Right lobe of liver (tissue), 6 donors: ENCODE measurements at regions not wholly inside any gene's neighbourhood (a gene's known extent, or its start where the extent isn't known, plus 50 kb on each side); places are given as distances from the start of the nearest gene placed in this dataset.

Experiments
- ATAC-seq, 4 donors: fragments of 200-7000 bp; cut with Tn5 transposase; one replicate each; pipeline ENCODE4 v1.9.1; 2020; ENCODE audit warnings: mild to moderate bottlenecking in 4 of 4, moderate library complexity in 4 of 4
- DNase-seq, 3 donors: peaks; one replicate each; pipeline ENCODE4 v3.0.0-alpha.2; 2020
- H3K27ac ChIP-seq, 3 donors: fragments of 200-600 bp; one replicate each; pipeline ENCODE4 v1.8.0; 2022
- H3K27me3 ChIP-seq, 2 donors: fragments of 200-600 bp; one replicate each; pipeline ENCODE4 v1.8.0; 2022
- H3K36me3 ChIP-seq, 4 donors: fragments of 200-600 bp; sonication (generic) in 1 of 4; one replicate each; pipeline versions ENCODE4 v1.5.1 to v1.8.0; 2017 to 2022; ENCODE audit warnings: control low read depth in 1 of 4
- H3K4me1 ChIP-seq, 4 donors: fragments of 200-600 bp; sonication (generic) in 1 of 4; one replicate each; pipeline versions ENCODE4 v1.5.1 to v1.8.0; 2017 to 2022; ENCODE audit warnings: control low read depth in 1 of 4
- H3K4me3 ChIP-seq, 3 donors: fragments of 200-600 bp; one replicate each; pipeline ENCODE4 v1.8.0; 2022
- H3K9me3 ChIP-seq, 4 donors: fragments of 200-600 bp; sonication (generic) in 1 of 4; one replicate each; pipeline versions ENCODE4 v1.5.1 to v1.8.0; 2017 to 2022; ENCODE audit warnings: control low read depth in 1 of 4
- POLR2A ChIP-seq: fragments of 450-650 bp; IDR thresholded peaks from one replicate; pipeline ENCODE4 v1.6.1; 2017; ENCODE audit warnings: antibody characterized with exemption, mild to moderate bottlenecking
- WGBS: methylation state at CpG from one replicate; pipeline ENCODE4 v1.1.6; 2018; ENCODE audit warnings: low coverage, low lambda C conversion rate; ENCODE audit not compliant: insufficient coverage; ENCODE audit errors: missing lambda C conversion rate; 5-methylcytosine and 5-hydroxymethylcytosine counted together
- intact Hi-C, 2 donors: fragments of 100-400 bp; cut with DNase I; formaldehyde crosslinking; loops; one replicate each; pipeline versions ENCODE4 v1.11.2 to v1.14.1; 2022
- TF ChIP-seq, protein P1 (sequence below), 4 donors: fragments of 200-600 bp in 3 of 4; fragments of 450-650 bp in 1 of 4; IDR thresholded peaks; one replicate each; pipeline versions ENCODE4 v1.5.1 to v1.8.0; 2016 to 2022; ENCODE audit warnings: antibody characterized with exemption in 4 of 4, mild to moderate bottlenecking in 2 of 4
- donor health status: DM: no; HTN: yes; CAD: no.
- donor health status: DM: no; HTN: no; CAD: no.
- donor health status: DM: no; HTN: no; CAD: no.
- donor health status: DM: no; HTN: yes; CAD: no.
- donor health status: DM: no; HTN: yes; CAD: no.

DNA sequence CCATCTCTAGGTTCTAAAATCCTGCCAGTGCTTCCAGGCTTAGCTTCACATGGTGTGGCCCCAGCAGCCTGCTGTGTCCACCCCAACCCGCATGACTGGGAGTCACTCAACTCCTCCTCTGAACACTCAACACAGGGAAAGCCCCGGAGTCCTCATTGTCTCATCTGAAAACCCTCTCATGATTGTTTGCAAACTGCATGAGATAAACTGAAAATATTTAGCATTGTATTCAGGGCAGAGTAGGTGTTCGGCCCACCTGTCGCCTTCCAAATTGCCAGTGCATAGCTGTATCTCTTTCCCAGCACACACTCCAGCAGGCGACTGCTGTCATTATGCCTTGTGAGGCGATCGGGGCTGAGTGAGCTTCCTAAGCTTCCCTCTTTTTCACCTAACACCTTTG is 76.7 kb upstream of the SORBS2 start:
- no peak for ATAC-seq
- WGBS = 86% methylated on average over 7 of the region's 7 CpGs

DNA sequence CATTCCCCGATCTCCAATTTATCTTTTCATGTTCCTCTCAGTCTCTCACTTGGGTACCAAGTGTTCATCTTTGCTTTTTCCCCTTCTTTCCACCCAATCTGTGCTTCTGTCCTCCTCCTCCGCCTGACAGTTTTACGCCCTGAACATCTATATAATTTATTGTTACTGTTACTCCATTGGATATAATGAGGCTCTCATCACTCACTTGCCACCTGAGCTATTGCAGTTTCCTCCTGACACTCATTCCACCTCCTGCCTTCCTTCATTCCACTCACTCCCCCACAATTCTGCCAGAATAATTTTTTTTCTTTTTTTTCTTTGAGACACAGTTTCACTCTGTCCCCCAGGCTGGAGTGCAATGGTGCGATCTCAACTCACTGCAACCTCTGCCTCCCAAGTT is 77.6 kb upstream of the SORBS2 start:
- DNase-seq (no peak), ATAC-seq (no peak)
- WGBS = 93% methylated on average over 2 of the region's 4 CpGs
- Histone ChIP-seq H3K4me1 (peaks cover 0 to 8% (median 0%) of the 10 kb centered on the region in 4 donors), H3K9me3 (no peaks in the 10 kb centered on the region), H3K27me3 (no peaks in the 10 kb centered on the region), H3K4me3 (no peak overlapping the region), H3K27ac (no peak overlapping the region), H3K36me3 (no peaks in the 10 kb centered on the region)
- no peak for TF ChIP-seq POLR2A
- TF ChIP-seq, protein P1, sequence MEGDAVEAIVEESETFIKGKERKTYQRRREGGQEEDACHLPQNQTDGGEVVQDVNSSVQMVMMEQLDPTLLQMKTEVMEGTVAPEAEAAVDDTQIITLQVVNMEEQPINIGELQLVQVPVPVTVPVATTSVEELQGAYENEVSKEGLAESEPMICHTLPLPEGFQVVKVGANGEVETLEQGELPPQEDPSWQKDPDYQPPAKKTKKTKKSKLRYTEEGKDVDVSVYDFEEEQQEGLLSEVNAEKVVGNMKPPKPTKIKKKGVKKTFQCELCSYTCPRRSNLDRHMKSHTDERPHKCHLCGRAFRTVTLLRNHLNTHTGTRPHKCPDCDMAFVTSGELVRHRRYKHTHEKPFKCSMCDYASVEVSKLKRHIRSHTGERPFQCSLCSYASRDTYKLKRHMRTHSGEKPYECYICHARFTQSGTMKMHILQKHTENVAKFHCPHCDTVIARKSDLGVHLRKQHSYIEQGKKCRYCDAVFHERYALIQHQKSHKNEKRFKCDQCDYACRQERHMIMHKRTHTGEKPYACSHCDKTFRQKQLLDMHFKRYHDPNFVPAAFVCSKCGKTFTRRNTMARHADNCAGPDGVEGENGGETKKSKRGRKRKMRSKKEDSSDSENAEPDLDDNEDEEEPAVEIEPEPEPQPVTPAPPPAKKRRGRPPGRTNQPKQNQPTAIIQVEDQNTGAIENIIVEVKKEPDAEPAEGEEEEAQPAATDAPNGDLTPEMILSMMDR (IDR thresholded peaks at IDR 0.05) = no peak
- intact Hi-C loops = no loop called here

More for the DNA sequence above, 76.7 kb upstream of the SORBS2 start:
- intact Hi-C loops = no loop called here
- TF ChIP-seq, protein P1 (IDR thresholded peaks at IDR 0.05) = no peak
- no peak for TF ChIP-seq POLR2A
- Histone ChIP-seq H3K36me3 (no peaks in the 10 kb centered on the region), H3K27ac (no peak overlapping the region), H3K4me1 (peaks cover 0 to 8% (median 0%) of the 10 kb centered on the region in 4 donors), H3K4me3 (no peak overlapping the region), H3K9me3 (no peaks in the 10 kb centered on the region), H3K27me3 (no peaks in the 10 kb centered on the region)
- DNase-seq = no peak

GRCh38 chr4:185890196-185890595 is 78.2 kb upstream of the SORBS2 start:
- H3K4me1 ChIP-seq = peaks cover 0 to 8% (median 0%) of the 10 kb centered on the region in 4 donors
- no peaks in the 10 kb centered on the region for H3K36me3 ChIP-seq
- H3K27ac ChIP-seq = no peak overlapping the region
- TF ChIP-seq POLR2A = no peak
- TF ChIP-seq, protein P1 (IDR thresholded peaks at IDR 0.05) = no peak
- DNase-seq (no peak), ATAC-seq (no peak)
- 100% methylated on average over 1 of the region's 5 CpGs for WGBS
- H3K9me3 ChIP-seq = no peaks in the 10 kb centered on the region
- intact Hi-C loops = no loop called here
- H3K4me3 ChIP-seq = no peak overlapping the region
- H3K27me3 ChIP-seq = no peaks in the 10 kb centered on the region

- intact Hi-C loops = no loop called here
Measured at GRCh38 chr4:185892165-185892564, 80.2 kb upstream of the SORBS2 start.

More at GRCh38 chr4:185892165-185892564, 80.2 kb upstream of the SORBS2 start:
- ATAC-seq (peak; percentile 80 to 92 (median 84)), DNase-seq (no peak)
- peaks cover 0 to 8% (median 0%) of the 10 kb centered on the region in 4 donors for H3K4me1 ChIP-seq
- H3K4me3 ChIP-seq = no peak overlapping the region
- no peak for TF ChIP-seq POLR2A
- TF ChIP-seq, protein P1 (IDR thresholded peaks at IDR 0.05) = peak; percentile 21 to 38 (median 31)
- no peaks in the 10 kb centered on the region for H3K36me3 ChIP-seq
- no peak overlapping the region for H3K27ac ChIP-seq
- H3K27me3 ChIP-seq = no peaks in the 10 kb centered on the region
- H3K9me3 ChIP-seq = no peaks in the 10 kb centered on the region
- WGBS = 17% methylated on average over 2 of the region's 2 CpGs
